DOHH2 (cell line): ENCODE measurements at regions not wholly inside any gene's neighbourhood (a gene's known extent, or its start where the extent isn't known, plus 50 kb on each side); places are given as distances from the start of the nearest gene placed in this dataset.

Experiments used
- EZH2phosphoT487 ChIP-seq: fragments of 200-600 bp; sonication (generic); IDR thresholded peaks from 2 replicates; pipeline ENCODE4 v1.6.1; 2017; ENCODE audit warnings: borderline replicate concordance, mild to moderate bottlenecking, antibody characterized with exemption, low read length, moderate library complexity, mixed read lengths
- TF ChIP-seq, protein P1 (sequence below): fragments of 200-600 bp; sonication (generic); IDR thresholded peaks from one replicate; pipeline ENCODE4 v1.5.1; 2014; ENCODE audit warnings: antibody characterized with exemption, mild to moderate bottlenecking, low read depth, low read length; ENCODE audit not compliant: poor library complexity, severe bottlenecking

- TF ChIP-seq, protein P1, sequence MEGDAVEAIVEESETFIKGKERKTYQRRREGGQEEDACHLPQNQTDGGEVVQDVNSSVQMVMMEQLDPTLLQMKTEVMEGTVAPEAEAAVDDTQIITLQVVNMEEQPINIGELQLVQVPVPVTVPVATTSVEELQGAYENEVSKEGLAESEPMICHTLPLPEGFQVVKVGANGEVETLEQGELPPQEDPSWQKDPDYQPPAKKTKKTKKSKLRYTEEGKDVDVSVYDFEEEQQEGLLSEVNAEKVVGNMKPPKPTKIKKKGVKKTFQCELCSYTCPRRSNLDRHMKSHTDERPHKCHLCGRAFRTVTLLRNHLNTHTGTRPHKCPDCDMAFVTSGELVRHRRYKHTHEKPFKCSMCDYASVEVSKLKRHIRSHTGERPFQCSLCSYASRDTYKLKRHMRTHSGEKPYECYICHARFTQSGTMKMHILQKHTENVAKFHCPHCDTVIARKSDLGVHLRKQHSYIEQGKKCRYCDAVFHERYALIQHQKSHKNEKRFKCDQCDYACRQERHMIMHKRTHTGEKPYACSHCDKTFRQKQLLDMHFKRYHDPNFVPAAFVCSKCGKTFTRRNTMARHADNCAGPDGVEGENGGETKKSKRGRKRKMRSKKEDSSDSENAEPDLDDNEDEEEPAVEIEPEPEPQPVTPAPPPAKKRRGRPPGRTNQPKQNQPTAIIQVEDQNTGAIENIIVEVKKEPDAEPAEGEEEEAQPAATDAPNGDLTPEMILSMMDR = no peak
- TF ChIP-seq EZH2phosphoT487 = no peak
Observed at GRCh38 chr13:83024232-83024631, 858.0 kb downstream of the SLITRK1 start.
